Testis (tissue), 2 donors: ENCODE measurements at regions not wholly inside any gene's neighbourhood (a gene's known extent, or its start where the extent isn't known, plus 50 kb on each side); places are given as distances from the start of the nearest gene placed in this dataset.

Experiments used
- DNase-seq: peaks from one replicate; pipeline ENCODE4 v3.0.0-alpha.2; 2019
- H3K27ac ChIP-seq, 2 donors: fragments of 200-600 bp; sonication (generic); one replicate each; pipeline ENCODE4 v1.5.1; 2019
- H3K27me3 ChIP-seq: fragments of 200-600 bp; sonication (generic); one replicate; pipeline ENCODE4 v1.5.1; 2019
- H3K36me3 ChIP-seq: fragments of 200-600 bp; sonication (generic); one replicate; pipeline ENCODE4 v1.5.1; 2017; ENCODE audit warnings: low read depth; ENCODE audit errors: missing control alignments
- H3K4me1 ChIP-seq: fragments of 200-600 bp; sonication (generic); one replicate; pipeline ENCODE4 v1.5.1; 2019
- H3K4me3 ChIP-seq, 2 donors: fragments of 200-600 bp; sonication (generic); one replicate each; pipeline ENCODE4 v1.5.1; 2017 to 2019
- H3K9me3 ChIP-seq: fragments of 200-600 bp; sonication (generic); one replicate; pipeline ENCODE4 v1.5.1; 2017
- POLR2A ChIP-seq: fragments of 450-650 bp; IDR thresholded peaks from one replicate; pipeline ENCODE4 v1.6.1; 2017; ENCODE audit warnings: antibody characterized with exemption, mild to moderate bottlenecking, moderate library complexity
- WGBS, 2 donors: methylation state at CpG; one replicate each; pipeline ENCODE4 v1.1.5; 2018; 5-methylcytosine and 5-hydroxymethylcytosine counted together
- intact Hi-C: fragments of 100-400 bp; cut with DNase I; formaldehyde crosslinking; loops from one replicate; pipeline ENCODE4 v1.15.1; 2023; ENCODE audit warnings: low total_unique reads
- TF ChIP-seq, protein P1 (sequence below), 3 experiments: fragments of 450-650 bp in 2 of 3; fragments of 200-600 bp in 1 of 3; sonication (generic) in 1 of 3; IDR thresholded peaks; one replicate each; pipeline ENCODE4 v1.5.1; 2016 to 2019; ENCODE audit warnings: antibody characterized with exemption in 3 of 3, mild to moderate bottlenecking in 2 of 3, moderate library complexity in 1 of 3

- DNase-seq: no peak
- Histone ChIP-seq H3K27me3 (no peaks in the 10 kb centered on the region), H3K27ac (no peak overlapping the region), H3K4me3 (no peak overlapping the region), H3K9me3 (no peaks in the 10 kb centered on the region), H3K4me1 (no peaks in the 10 kb centered on the region), H3K36me3 (no peaks in the 10 kb centered on the region)
- TF ChIP-seq, protein P1, sequence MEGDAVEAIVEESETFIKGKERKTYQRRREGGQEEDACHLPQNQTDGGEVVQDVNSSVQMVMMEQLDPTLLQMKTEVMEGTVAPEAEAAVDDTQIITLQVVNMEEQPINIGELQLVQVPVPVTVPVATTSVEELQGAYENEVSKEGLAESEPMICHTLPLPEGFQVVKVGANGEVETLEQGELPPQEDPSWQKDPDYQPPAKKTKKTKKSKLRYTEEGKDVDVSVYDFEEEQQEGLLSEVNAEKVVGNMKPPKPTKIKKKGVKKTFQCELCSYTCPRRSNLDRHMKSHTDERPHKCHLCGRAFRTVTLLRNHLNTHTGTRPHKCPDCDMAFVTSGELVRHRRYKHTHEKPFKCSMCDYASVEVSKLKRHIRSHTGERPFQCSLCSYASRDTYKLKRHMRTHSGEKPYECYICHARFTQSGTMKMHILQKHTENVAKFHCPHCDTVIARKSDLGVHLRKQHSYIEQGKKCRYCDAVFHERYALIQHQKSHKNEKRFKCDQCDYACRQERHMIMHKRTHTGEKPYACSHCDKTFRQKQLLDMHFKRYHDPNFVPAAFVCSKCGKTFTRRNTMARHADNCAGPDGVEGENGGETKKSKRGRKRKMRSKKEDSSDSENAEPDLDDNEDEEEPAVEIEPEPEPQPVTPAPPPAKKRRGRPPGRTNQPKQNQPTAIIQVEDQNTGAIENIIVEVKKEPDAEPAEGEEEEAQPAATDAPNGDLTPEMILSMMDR (IDR thresholded peaks at IDR 0.05): no peak
- TF ChIP-seq POLR2A: no peak
- WGBS, 2 donors: 79 to 86% methylated on average over 5 of the region's 5 CpGs
- intact Hi-C loops: no loop called here
These were observed 100.5 kb downstream of the AASDH start for GRCh38 chr4:56286763-56287162.

- 90 to 100% methylated on average over 2 of the region's 2 CpGs for WGBS, 2 donors
- DNase-seq: no peak
- H3K27me3 ChIP-seq: no peaks in the 10 kb centered on the region
- H3K4me3 ChIP-seq: no peak overlapping the region
- no peaks in the 10 kb centered on the region for H3K36me3 ChIP-seq
- TF ChIP-seq, protein P1 (IDR thresholded peaks at IDR 0.05): no peak
- TF ChIP-seq POLR2A: no peak
- H3K4me1 ChIP-seq: no peaks in the 10 kb centered on the region
- H3K9me3 ChIP-seq: no peaks in the 10 kb centered on the region
- no peak overlapping the region for H3K27ac ChIP-seq
- intact Hi-C loops: no loop called here
These were observed 103.9 kb downstream of the AASDH start for GRCh38 chr4:56283375-56283774.

DNA sequence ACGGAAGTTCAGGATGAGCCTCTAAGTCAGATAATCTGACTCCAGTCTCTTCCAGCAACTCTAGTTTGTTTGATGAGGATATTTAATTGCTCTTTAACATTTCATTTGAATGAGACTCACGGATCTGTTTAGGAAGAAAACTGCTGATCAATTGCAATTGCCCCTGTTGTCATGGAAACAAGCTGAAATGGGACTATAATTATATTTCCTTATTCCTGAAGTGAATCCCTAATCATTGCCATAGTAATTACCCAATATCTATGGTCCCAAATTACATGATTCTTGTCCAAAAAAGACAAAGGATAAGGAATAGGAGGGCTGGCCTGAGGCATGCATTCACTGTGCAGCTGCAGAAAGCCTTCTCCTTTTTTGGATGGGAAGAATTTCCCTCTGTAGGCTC is 105.3 kb downstream of the AASDH start:
- Histone ChIP-seq H3K9me3 (no peaks in the 10 kb centered on the region), H3K36me3 (no peaks in the 10 kb centered on the region), H3K27me3 (no peaks in the 10 kb centered on the region), H3K27ac (no peak overlapping the region), H3K4me3 (no peak overlapping the region), H3K4me1 (no peaks in the 10 kb centered on the region)
- intact Hi-C loops: no loop called here
- DNase-seq: no peak
- no peak for TF ChIP-seq POLR2A
- TF ChIP-seq, protein P1 (IDR thresholded peaks at IDR 0.05): no peak
- 68 to 75% methylated on average over 2 of the region's 2 CpGs for WGBS, 2 donors

- DNase-seq: no peak
- Histone ChIP-seq H3K4me1 (peaks cover 6% of the 10 kb centered on the region), H3K9me3 (no peaks in the 10 kb centered on the region), H3K4me3 (no peak overlapping the region), H3K27ac (no peak overlapping the region), H3K36me3 (no peaks in the 10 kb centered on the region), H3K27me3 (no peaks in the 10 kb centered on the region)
- intact Hi-C loops: no loop called here
- TF ChIP-seq POLR2A: no peak
- TF ChIP-seq, protein P1 (IDR thresholded peaks at IDR 0.05): no peak
These were observed 110.7 kb downstream of the AASDH start for GRCh38 chr4:56276547-56276946.

DNA sequence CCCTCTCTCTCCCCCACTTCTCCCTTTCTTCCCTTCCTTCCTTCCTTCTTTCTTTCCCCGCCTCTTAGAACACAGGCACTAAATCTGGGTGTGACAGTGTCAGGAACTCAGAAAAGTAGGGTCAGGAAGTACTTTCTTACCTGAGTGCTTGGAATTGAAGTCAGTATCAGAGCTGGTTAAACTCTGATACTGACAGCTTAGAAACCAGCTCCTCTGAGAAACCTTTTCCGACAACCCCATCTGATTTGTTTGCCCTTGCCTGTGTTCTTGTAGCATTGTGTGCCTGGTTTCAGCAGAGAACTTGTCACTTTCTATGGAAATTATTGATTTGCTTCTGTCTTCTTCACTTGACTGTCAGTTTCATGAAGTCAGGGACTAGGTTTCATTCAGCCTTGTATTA is 113.9 kb downstream of the AASDH start:
- Histone ChIP-seq H3K27ac (no peak overlapping the region), H3K27me3 (no peaks in the 10 kb centered on the region), H3K36me3 (no peaks in the 10 kb centered on the region), H3K4me1 (peaks cover 6% of the 10 kb centered on the region), H3K9me3 (no peaks in the 10 kb centered on the region), H3K4me3 (no peak overlapping the region)
- 65 to 67% methylated on average over 2 of the region's 2 CpGs for WGBS, 2 donors
- no peak for DNase-seq
- intact Hi-C loops: no loop called here
- TF ChIP-seq POLR2A: no peak
- TF ChIP-seq, protein P1 (IDR thresholded peaks at IDR 0.05): no peak
